H9 (cell line): ENCODE measurements at regions not wholly inside any gene's neighbourhood (a gene's known extent, or its start where the extent isn't known, plus 50 kb on each side); places are given as distances from the start of the nearest gene placed in this dataset.
"Not testable (repeated sequence)": the region's sequence is repeated elsewhere in the genome, so short reads cannot be mapped to it uniquely, and the experiment has no call there.

Experiments used
- DNase-seq: peaks from one replicate; pipeline ENCODE4 v3.0.0-alpha.2; 2017
- H2AFZ ChIP-seq: one replicate; pipeline ENCODE4 v1.6.1; 2013; ENCODE audit warnings: mild to moderate bottlenecking, low read length, control low read depth, moderate library complexity
- H2AK5ac ChIP-seq: 2 replicates; pipeline ENCODE4 v1.6.1; 2013; ENCODE audit warnings: low read length, control low read depth, mixed read lengths; ENCODE audit not compliant: insufficient read length
- H2BK120ac ChIP-seq: one replicate; pipeline ENCODE4 v1.6.1; 2013; ENCODE audit warnings: low read depth, mild to moderate bottlenecking, low read length, control low read depth, inconsistent platforms; ENCODE audit not compliant: poor library complexity, severe bottlenecking
- H2BK12ac ChIP-seq: 2 replicates; pipeline ENCODE4 v1.6.1; 2013; ENCODE audit warnings: low read length, control low read depth, mixed read lengths, low read depth; ENCODE audit not compliant: insufficient read length
- H2BK15ac ChIP-seq: 2 replicates; pipeline ENCODE4 v1.6.1; 2013; ENCODE audit warnings: low read depth, low read length, control low read depth
- H2BK20ac ChIP-seq: one replicate; pipeline ENCODE4 v1.6.1; 2013; ENCODE audit warnings: low read depth, mild to moderate bottlenecking, low read length, control low read depth, inconsistent platforms; ENCODE audit not compliant: poor library complexity, severe bottlenecking
- H2BK5ac ChIP-seq: 2 replicates; pipeline ENCODE4 v1.6.1; 2013; ENCODE audit warnings: low read length, control low read depth, mixed read lengths; ENCODE audit not compliant: insufficient read length
- H3K14ac ChIP-seq: 2 replicates; pipeline ENCODE4 v1.6.1; 2013; ENCODE audit warnings: low read length, control low read depth; ENCODE audit not compliant: insufficient read depth
- H3K18ac ChIP-seq: 2 replicates; pipeline ENCODE4 v1.6.1; 2013; ENCODE audit warnings: low read depth, mild to moderate bottlenecking, mixed read lengths, low read length, control low read depth; ENCODE audit not compliant: insufficient read length
- H3K23ac ChIP-seq: 2 replicates; pipeline ENCODE4 v1.6.1; 2013; ENCODE audit warnings: low read length, control low read depth, mixed read lengths, low read depth; ENCODE audit not compliant: insufficient read length
- H3K23me2 ChIP-seq: 2 replicates; pipeline ENCODE4 v1.6.1; 2013; ENCODE audit warnings: low read depth, mild to moderate bottlenecking, mixed read lengths, low read length, control low read depth; ENCODE audit not compliant: insufficient read length, poor library complexity, severe bottlenecking
- H3K27ac ChIP-seq: 2 replicates; pipeline ENCODE4 v1.5.1; 2013; ENCODE audit warnings: low read length, control low read depth, mixed read lengths, low read depth; ENCODE audit not compliant: insufficient read length
- H3K27me3 ChIP-seq: 2 replicates; pipeline ENCODE4 v1.6.1; 2013; ENCODE audit warnings: low read length, control low read depth, inconsistent platforms; ENCODE audit not compliant: insufficient read depth
- H3K4ac ChIP-seq: 2 replicates; pipeline ENCODE4 v1.6.1; 2013; ENCODE audit warnings: low read depth, mild to moderate bottlenecking, control low read depth, inconsistent platforms, low read length, moderate library complexity
- H3K4me1 ChIP-seq: 2 replicates; pipeline ENCODE4 v1.6.1; 2013; ENCODE audit warnings: low read length, control low read depth, inconsistent platforms; ENCODE audit not compliant: insufficient read depth
- H3K4me2 ChIP-seq: 2 replicates; pipeline ENCODE4 v1.6.1; 2013; ENCODE audit warnings: low read length, control low read depth, mixed read lengths; ENCODE audit not compliant: insufficient read length, insufficient read depth
- H3K56ac ChIP-seq: 2 replicates; pipeline ENCODE4 v1.6.1; 2013; ENCODE audit warnings: low read depth, mild to moderate bottlenecking, mixed read lengths, low read length, control low read depth; ENCODE audit not compliant: insufficient read length
- H3K79me1 ChIP-seq: 2 replicates; pipeline ENCODE4 v1.6.1; 2013; ENCODE audit warnings: low read depth, mild to moderate bottlenecking, moderate library complexity, low read length, control low read depth, inconsistent platforms; ENCODE audit not compliant: insufficient read depth, poor library complexity, severe bottlenecking
- H3K79me2 ChIP-seq: 2 replicates; pipeline ENCODE4 v1.6.1; 2013; ENCODE audit warnings: low read length, control low read depth, inconsistent platforms; ENCODE audit not compliant: insufficient read depth
- H3K9ac ChIP-seq: 2 replicates; pipeline ENCODE4 v1.6.1; 2013; ENCODE audit warnings: low read length, control low read depth, mixed read lengths; ENCODE audit not compliant: insufficient read length; ENCODE audit errors: extremely low read depth
- H3K9me3 ChIP-seq: one replicate; pipeline ENCODE4 v1.6.1; 2013; ENCODE audit warnings: low read depth, low read length, inconsistent platforms; ENCODE audit not compliant: control insufficient read depth
- H3T11ph ChIP-seq: one replicate; pipeline ENCODE4 v1.6.1; 2013; ENCODE audit warnings: mild to moderate bottlenecking, low read length, control low read depth, inconsistent platforms
- H4K20me1 ChIP-seq: one replicate; pipeline ENCODE4 v1.6.1; 2013; ENCODE audit not compliant: control insufficient read depth, insufficient read length, insufficient read depth
- H4K5ac ChIP-seq: 2 replicates; pipeline ENCODE4 v1.6.1; 2013; ENCODE audit warnings: low read depth, mild to moderate bottlenecking, mixed read lengths, low read length, control low read depth; ENCODE audit not compliant: insufficient read length
- H4K8ac ChIP-seq: replicated peaks from 2 replicates; pipeline ENCODE4 v1.6.1; 2013; ENCODE audit warnings: low read length, control low read depth, mixed read lengths, low read depth; ENCODE audit not compliant: insufficient read length
- H4K91ac ChIP-seq: 2 replicates; pipeline ENCODE4 v1.6.1; 2013; ENCODE audit warnings: low read depth, mild to moderate bottlenecking, moderate library complexity, mixed read lengths, low read length, control low read depth; ENCODE audit not compliant: insufficient read length
- H3K27ac Mint-ChIP-seq, 3 experiments: 2 replicates in 2 of 3; 3 replicates in 1 of 3; pipeline ENCODE4 v1.8.0; 2020 to 2021; ENCODE audit warnings: mixed read lengths in 3 of 3, mild to moderate bottlenecking in 1 of 3, moderate library complexity in 1 of 3
- H3K27me3 Mint-ChIP-seq: 2 replicates; pipeline ENCODE4 v1.8.0; 2021; ENCODE audit warnings: low read depth, mild to moderate bottlenecking, moderate library complexity, mixed read lengths
- H3K36me3 Mint-ChIP-seq, 3 experiments: 2 replicates in 2 of 3; 3 replicates in 1 of 3; pipeline ENCODE4 v1.8.0; 2020 to 2021; ENCODE audit warnings: low read depth in 3 of 3, mixed read lengths in 3 of 3; ENCODE audit not compliant: insufficient read depth in 1 of 3
- H3K4me1 Mint-ChIP-seq, 2 experiments: 2 replicates each; pipeline ENCODE4 v1.8.0; 2020; ENCODE audit warnings: mixed read lengths in 2 of 2
- H3K4me3 Mint-ChIP-seq, 2 experiments: 2 replicates in 1 of 2; 3 replicates in 1 of 2; pipeline ENCODE4 v1.8.0; 2020 to 2021; ENCODE audit warnings: mild to moderate bottlenecking in 2 of 2, mixed read lengths in 2 of 2, moderate library complexity in 1 of 2
- H3K9me3 Mint-ChIP-seq, 2 experiments: 2 replicates in 1 of 2; 3 replicates in 1 of 2; pipeline ENCODE4 v1.8.0; 2020; ENCODE audit warnings: mild to moderate bottlenecking in 2 of 2, mixed read lengths in 2 of 2, moderate library complexity in 1 of 2
- WGBS: extraction: QIAGEN DNeasy Blood & Tissue Kit; methylation state at CpG from one replicate; pipeline ENCODE4 v1.1.7; 2013; ENCODE audit warnings: missing lambda C conversion rate, low lambda C conversion rate, mixed read lengths; ENCODE audit not compliant: insufficient read length; ENCODE audit errors: extremely low coverage; 5-methylcytosine and 5-hydroxymethylcytosine counted together

DNA sequence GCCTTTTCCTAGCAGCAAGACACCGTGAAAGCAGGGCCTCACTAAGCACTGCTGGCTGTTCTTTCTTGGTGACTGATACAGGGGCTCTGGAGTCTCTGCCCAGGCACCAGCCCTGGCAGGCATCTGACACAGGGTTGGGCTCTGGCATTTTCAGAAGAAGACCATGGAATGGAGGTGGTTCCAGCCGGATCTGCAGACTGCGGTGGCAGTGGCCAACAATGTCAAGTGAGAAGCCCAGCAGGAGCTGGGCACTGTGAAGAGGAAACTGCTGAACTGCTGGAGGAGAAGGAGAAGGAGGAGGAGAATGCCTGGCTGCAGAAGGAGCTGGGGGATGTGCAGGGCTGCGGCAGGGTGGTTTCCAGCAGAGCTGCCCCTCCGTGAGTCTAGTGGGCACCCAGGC lies 101.8 kb downstream of the TBC1D26 start:
- not testable (repeated sequence) for H3K4me1 Mint-ChIP-seq, H2AK5ac ChIP-seq, H2BK20ac ChIP-seq, H2BK12ac ChIP-seq, H2AFZ ChIP-seq, H3K79me1 ChIP-seq, H2BK15ac ChIP-seq, H3K4me2 ChIP-seq, H3K4me1 ChIP-seq, H2BK5ac ChIP-seq, H3K14ac ChIP-seq, H3K27ac Mint-ChIP-seq, H3K27me3 Mint-ChIP-seq, H2BK120ac ChIP-seq, H3K56ac ChIP-seq, H3K18ac ChIP-seq, DNase-seq, H3K79me2 ChIP-seq, H3K36me3 Mint-ChIP-seq, H3K27me3 ChIP-seq, H3K4ac ChIP-seq, H3K9me3 Mint-ChIP-seq, H4K8ac ChIP-seq, H3K9ac ChIP-seq, H3K23me2 ChIP-seq, H3T11ph ChIP-seq, H4K5ac ChIP-seq, H4K20me1 ChIP-seq, H3K23ac ChIP-seq, H4K91ac ChIP-seq, H3K9me3 ChIP-seq, H3K27ac ChIP-seq
- no CpG with 5 or more reads among the region's 5 CpGs for WGBS
- H3K4me3 Mint-ChIP-seq, result 0 out of 5 replicates have a peak overlapping the region, but pooled peaks of 1 of the 2 experiments have one; percentile 35

DNA sequence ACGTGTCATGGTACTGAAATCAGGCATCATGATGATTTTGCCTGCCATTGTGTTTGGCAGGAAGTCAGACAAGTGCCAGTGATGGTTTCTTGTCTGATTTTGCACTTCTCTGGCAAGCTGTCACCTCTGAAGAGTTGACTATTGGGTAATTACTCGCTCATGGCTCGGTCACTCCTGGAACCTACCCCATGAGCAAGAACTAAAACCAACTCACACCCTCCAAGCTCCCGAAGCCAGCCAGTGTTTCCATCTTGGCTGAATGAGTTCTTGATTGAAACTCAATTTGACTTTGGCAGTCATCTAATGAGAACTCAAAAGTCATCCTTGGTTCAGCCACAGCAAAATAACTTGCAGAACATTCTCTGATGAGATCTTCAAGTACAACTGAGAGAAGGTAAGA lies 103.4 kb downstream of the TBC1D26 start:
- H2BK12ac ChIP-seq, H3K27me3 Mint-ChIP-seq, H3K9me3 Mint-ChIP-seq, H4K91ac ChIP-seq, H3K18ac ChIP-seq, H3K4me2 ChIP-seq, H3T11ph ChIP-seq, H3K4ac ChIP-seq, H3K27ac Mint-ChIP-seq, H3K9ac ChIP-seq, H3K4me1 ChIP-seq, DNase-seq, H3K27ac ChIP-seq, H3K23me2 ChIP-seq, H2BK15ac ChIP-seq, H3K36me3 Mint-ChIP-seq, H2BK20ac ChIP-seq, H2AFZ ChIP-seq, H3K14ac ChIP-seq, H4K20me1 ChIP-seq, H3K23ac ChIP-seq, H3K9me3 ChIP-seq, H3K27me3 ChIP-seq, H2BK120ac ChIP-seq, H2BK5ac ChIP-seq, H3K4me3 Mint-ChIP-seq, H4K8ac ChIP-seq, H3K79me2 ChIP-seq, H3K79me1 ChIP-seq, H3K4me1 Mint-ChIP-seq, H4K5ac ChIP-seq, H3K56ac ChIP-seq, H2AK5ac ChIP-seq: not testable (repeated sequence)
- WGBS, result no CpG with 5 or more reads among the region's 4 CpGs
